ENCODE measurements at regions not wholly inside any gene's neighbourhood (a gene's known extent, or its start where the extent isn't known, plus 50 kb on each side); places are given as distances from the start of the nearest gene placed in this dataset.

GRCh38 chr6:163944897-163945296 is 530.4 kb downstream of the QKI start:
- TF ChIP-seq CTCF (IDR thresholded peaks at IDR 0.05) (no peak), POLR2A (IDR thresholded peaks at IDR 0.05; ENCODE audit: low read depth) (no peak), POLR2AphosphoS5 (IDR thresholded peaks at IDR 0.05) (no peak)

Measured in esophagus muscularis mucosa (tissue), 3 donors.